Esophagus squamous epithelium (tissue), 4 donors: ENCODE measurements at regions not wholly inside any gene's neighbourhood (a gene's known extent, or its start where the extent isn't known, plus 50 kb on each side); places are given as distances from the start of the nearest gene placed in this dataset.

Experiments used
- POLR2A ChIP-seq, 4 donors: fragments of 450-650 bp; IDR thresholded peaks; one replicate each; pipeline ENCODE4 v1.6.1; 2017; ENCODE audit warnings: antibody characterized with exemption in 4 of 4, mild to moderate bottlenecking in 4 of 4, moderate library complexity in 3 of 4
- TF ChIP-seq, protein P1 (sequence below), 6 experiments: fragments of 450-650 bp in 4 of 6; fragments of 200-600 bp in 2 of 6; sonication (generic) in 2 of 6; IDR thresholded peaks; one replicate each; pipeline ENCODE4 v1.5.1; 2016 to 2019; ENCODE audit warnings: antibody characterized with exemption in 6 of 6, mild to moderate bottlenecking in 4 of 6, moderate library complexity in 4 of 6

DNA sequence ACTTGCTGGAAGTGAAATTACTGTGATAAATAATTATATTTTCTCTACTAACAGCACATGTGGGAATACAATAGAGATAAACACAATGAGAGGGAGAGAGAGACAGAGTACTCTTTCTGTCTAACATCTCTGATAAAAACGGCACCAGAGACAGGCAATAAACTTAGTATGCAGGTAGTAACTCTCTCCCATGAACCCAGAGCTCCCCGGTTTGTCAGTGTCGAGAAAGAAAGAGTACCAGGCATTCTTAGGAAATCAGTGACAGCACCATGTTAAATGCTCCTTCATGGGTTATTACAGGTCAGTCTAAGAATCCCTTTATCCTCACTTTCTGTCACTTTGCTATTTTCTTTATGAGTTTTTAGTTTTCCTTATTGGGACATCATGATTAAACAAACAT is 110.7 kb upstream of the EPHA3 start:
- TF ChIP-seq, protein P1, sequence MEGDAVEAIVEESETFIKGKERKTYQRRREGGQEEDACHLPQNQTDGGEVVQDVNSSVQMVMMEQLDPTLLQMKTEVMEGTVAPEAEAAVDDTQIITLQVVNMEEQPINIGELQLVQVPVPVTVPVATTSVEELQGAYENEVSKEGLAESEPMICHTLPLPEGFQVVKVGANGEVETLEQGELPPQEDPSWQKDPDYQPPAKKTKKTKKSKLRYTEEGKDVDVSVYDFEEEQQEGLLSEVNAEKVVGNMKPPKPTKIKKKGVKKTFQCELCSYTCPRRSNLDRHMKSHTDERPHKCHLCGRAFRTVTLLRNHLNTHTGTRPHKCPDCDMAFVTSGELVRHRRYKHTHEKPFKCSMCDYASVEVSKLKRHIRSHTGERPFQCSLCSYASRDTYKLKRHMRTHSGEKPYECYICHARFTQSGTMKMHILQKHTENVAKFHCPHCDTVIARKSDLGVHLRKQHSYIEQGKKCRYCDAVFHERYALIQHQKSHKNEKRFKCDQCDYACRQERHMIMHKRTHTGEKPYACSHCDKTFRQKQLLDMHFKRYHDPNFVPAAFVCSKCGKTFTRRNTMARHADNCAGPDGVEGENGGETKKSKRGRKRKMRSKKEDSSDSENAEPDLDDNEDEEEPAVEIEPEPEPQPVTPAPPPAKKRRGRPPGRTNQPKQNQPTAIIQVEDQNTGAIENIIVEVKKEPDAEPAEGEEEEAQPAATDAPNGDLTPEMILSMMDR (IDR thresholded peaks at IDR 0.05) = no peak
- no peak for TF ChIP-seq POLR2A (IDR thresholded peaks at IDR 0.05)
